ENCODE measurements at regions not wholly inside any gene's neighbourhood (a gene's known extent, or its start where the extent isn't known, plus 50 kb on each side); places are given as distances from the start of the nearest gene placed in this dataset.

DNA sequence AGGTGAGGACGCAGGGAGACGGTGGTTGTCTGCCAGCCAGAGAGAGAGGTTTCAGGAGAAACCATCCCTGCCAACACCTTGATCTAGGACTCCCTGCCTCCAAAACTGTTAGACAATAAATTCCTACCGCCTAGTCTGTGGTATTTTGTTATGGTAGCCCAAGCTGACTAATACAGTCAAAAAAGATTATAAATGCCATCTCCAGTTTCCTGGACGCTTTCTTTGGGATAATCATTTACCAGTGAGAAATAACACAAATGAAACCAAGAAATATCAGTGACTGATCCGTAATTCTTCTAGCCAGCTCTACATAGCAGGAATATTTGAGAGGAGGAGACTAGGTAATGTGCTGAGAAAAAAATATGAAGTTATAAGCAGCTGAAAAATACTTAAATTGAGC is 707.8 kb upstream of the LMCD1 start:
- no peak for DNase-seq (ENCODE audit: low spot score)

DNA sequence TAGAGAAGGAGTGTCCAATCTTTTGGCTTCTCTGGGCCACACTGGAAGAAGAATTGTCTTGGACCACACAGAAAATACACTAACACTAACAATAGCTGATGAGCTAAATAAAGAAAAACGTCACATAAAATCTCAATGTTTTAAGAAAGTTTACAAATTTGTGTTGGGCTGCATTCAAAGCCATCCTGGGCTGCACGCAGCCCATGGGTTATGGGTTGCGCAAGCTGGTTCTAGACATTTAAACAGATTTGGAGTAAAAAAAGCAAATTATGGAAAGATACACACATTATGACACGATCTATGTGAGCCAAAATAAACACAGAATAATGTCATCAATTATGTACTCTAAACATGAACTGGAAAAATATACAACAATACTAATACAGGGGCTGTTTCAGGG is 703.3 kb upstream of the LMCD1 start:
- DNase-seq (ENCODE audit: low spot score), result no peak

GRCh38 chr3:7800006-7800780 is 701.4 kb upstream of the LMCD1 start:
- no peak for DNase-seq (ENCODE audit: low spot score)

DNA sequence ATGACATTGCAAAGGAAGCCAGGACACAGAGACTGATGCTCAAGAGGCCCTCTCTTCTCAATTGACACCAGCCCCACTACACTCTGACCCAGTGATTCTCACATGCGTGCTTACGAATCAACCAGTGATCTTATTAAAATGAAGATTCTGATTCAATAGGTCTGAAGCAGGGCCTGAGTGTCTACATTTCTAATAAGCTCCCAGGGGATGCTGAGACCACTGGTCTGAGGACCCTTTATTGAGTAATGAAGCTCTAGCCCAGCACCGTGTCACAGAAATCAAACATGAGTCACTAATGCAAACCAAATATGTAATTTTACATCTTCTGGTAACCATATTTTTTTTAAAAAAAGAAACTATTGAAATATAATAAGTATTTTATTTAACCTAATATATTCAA is 689.1 kb upstream of the LMCD1 start:
- DNase-seq (ENCODE audit: low spot score), result no peak

DNA sequence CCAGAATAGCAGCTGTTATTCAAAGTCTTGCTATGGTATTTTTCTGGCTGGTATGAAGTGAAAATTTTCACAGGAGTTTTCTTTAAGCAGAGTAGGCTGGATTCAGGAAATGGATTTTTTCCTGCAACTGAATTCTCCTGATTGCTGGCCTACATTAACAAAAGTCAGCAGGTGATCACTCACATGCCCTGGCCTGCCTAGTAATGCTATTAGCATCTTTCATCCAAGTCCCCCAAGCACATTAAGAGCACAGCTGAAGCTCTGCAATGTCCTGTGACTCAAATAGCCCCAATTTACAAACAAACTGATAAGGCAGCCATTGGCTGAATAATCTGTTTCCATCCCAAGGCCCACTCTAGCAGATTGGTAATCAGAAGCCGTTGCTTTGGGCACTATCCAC is 688.3 kb upstream of the LMCD1 start:
- no peak for DNase-seq (ENCODE audit: low spot score)

DNA sequence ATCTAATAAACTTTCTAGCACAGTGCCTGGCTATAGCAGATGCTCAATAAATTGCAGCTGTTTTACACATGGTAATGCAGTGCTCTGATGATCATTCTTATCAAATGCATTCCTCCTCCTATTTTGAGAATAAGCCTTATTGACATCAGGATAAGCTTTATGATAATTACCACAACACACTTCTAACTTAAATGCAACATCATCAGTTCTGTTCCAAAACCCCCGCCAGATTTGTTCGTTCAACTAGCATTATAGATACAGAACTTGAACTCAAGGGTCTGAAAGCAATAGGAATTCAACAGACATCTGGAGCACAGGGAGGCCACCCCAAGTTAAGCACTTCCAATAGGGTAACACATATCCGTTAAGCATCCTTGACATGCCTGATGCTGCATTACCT is 684.4 kb upstream of the LMCD1 start:
- no peak for DNase-seq (ENCODE audit: low spot score)

GRCh38 chr3:7820969-7821368 is 680.7 kb upstream of the LMCD1 start:
- no peak for DNase-seq (ENCODE audit: low spot score)

- no peak for DNase-seq (ENCODE audit: low spot score)
These were observed 679.8 kb upstream of the LMCD1 start for GRCh38 chr3:7821858-7822257.

- DNase-seq (ENCODE audit: low spot score), result no peak
These were observed 660.2 kb upstream of the LMCD1 start for GRCh38 chr3:7841451-7841850.

- no peak for DNase-seq (ENCODE audit: low spot score)
These were observed 658.2 kb upstream of the LMCD1 start for GRCh38 chr3:7843441-7843840.

DNA sequence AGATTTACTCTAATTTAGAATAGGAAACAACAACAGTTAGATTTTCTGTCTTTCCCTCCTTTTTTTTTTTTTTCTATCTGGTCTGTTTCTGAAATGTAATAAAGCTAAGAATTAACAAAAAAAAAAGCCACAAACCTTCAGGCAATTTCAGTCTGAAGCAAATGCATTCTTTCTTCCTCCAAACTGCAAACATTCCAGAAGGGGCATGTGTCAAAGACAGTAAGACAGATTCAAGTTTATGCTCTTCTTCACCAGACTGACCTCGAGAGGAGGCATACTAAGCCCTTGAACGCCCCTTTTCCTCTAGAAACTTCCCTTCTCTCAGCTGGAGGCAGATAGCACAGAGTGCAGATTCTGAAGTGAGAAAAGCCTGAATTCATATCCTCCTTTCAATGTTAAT is 654.6 kb upstream of the LMCD1 start:
- DNase-seq (ENCODE audit: low spot score), result no peak

DNA sequence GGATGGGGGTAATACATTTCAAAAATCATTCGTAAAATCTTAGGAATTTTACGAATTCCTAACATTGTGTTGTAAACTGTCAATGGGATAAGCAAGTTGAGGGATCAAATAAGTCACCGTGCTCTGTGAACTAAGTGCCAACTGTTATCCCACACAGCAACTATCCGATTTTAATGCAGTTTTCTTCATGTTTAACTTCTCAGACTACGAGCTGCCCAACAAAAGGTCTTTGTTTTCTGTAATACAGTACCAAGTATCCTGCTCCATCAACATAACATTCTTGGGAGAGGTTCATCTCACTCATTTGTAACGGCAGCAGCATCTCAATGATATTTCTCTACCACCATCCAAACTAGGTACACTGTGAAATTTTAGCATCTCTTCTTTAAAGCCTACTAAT is 654.1 kb upstream of the LMCD1 start:
- DNase-seq (ENCODE audit: low spot score), result no peak

DNA sequence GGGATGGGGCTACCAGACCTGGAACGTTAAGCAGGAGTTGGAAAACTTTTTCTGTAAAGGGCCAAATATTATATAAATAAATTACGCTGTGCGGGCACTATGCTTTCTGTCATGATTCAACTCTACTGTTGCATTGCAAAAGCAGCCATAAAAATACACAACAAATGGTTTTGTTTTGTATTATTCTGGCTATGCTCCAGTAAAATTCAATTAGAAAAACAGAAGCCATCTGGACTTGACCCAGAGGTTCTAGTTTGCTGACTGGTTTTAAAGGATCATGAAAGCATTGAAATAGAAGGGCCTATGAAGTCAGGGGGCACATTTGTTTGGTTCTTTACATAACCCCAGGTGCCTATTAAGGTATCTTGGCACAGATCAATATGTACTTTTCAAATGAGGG is 647.4 kb upstream of the LMCD1 start:
- DNase-seq (ENCODE audit: low spot score), result no peak

DNA sequence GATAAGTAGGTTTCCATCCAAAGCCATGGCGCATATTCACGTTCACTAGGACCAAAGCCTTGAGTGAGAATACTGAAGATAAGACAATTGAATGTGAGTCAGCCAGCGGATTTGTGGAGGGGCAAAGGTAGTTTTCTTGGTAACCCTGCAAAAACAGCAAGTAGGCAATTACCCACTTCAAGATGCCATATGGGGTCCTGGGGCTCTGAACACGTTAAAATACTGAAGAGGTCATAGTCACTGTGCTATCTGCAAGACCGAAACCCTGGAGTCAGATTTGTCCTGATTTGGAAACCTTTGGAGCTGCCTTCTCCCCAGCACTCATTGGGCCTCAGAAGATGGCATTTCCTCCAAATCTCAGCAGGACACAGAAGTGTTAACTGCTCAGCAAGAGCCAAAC is 646.9 kb upstream of the LMCD1 start:
- no peak for DNase-seq (ENCODE audit: low spot score)

DNA sequence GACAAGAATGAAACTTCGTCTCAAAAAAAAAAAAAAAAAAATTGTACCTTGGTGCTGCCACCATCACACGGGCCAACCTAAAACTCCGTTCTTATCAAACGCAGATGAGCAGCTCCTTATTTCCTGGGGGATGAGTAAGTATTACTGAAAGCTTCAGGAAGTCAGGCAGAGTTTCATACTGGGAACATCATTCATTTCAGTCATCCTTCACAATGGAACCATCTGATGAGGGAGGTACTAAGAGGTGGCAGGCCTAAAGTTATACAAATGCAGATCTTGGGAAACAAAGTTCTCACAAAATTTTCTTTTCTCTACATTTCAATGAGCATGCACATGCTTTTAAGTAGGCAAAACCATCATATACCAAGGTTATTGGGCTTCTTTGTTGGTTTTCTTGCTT is 636.0 kb upstream of the LMCD1 start:
- DNase-seq (ENCODE audit: low spot score), result no peak

DNA sequence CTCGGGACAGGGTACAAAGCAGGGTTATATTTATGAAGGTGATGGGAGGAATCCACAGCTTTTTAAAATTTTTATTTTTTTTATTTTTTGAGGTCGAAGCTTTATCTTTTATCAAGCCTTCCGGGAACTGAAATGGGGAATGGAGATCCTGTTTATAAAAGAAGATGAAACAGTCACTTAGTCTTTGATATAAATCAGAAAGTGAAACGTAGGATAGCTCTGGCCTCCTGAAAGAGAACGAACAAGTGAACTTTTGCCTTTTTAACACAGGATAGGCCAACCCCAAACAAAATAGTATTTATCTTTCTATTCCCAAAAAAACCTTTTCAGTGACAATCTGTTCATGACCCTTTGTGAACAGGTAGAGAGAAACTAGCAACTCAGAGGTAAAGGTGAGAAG is 634.0 kb upstream of the LMCD1 start:
- DNase-seq (ENCODE audit: low spot score), result no peak

- no peak for DNase-seq (ENCODE audit: low spot score)
These were observed 630.5 kb upstream of the LMCD1 start for GRCh38 chr3:7871003-7871560.

DNA sequence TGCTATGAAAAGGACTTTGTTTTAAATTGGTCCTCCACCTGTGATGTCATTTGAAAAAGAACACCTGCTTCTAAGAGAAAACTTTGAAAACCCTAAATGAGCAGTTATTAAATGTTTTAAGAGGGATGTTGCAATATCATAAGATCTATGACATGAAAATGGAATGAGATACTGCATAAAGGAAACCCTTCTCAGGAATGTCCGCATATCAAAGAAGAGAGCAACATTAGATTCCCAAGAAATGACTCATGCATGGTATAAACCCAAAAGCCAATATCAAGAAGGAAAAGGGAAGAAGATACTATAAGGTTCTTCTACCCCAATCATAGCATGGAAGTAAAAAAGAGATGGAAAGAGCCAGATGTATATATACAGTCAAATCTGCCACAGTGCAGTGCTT is 627.5 kb upstream of the LMCD1 start:
- DNase-seq (ENCODE audit: low spot score), result no peak

- no peak for DNase-seq (ENCODE audit: low spot score)
These were observed 625.7 kb upstream of the LMCD1 start for GRCh38 chr3:7875925-7876324.

- no peak for DNase-seq (ENCODE audit: low spot score)
These were observed 624.8 kb upstream of the LMCD1 start for GRCh38 chr3:7876741-7877297.

- DNase-seq (ENCODE audit: low spot score), result no peak
These were observed 624.3 kb upstream of the LMCD1 start for GRCh38 chr3:7877312-7877711.

DNA sequence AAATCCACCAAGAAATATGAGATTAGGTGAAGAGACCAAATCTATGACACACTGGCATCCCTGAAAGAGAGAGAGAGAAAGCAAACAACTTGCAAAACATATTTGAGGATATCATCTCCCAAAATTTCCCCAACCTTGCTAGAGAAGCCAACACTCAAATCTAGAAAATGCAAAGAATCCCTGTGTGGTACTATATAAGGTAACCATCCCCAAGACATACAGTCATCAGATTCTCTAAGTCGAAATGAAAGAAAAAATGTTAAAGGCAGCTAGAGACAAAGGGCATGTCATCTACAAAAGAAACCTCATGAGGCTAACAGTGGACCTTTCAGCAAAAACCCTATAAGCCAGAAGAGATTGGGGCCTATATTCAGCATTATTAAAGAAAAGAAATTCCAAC is 622.1 kb upstream of the LMCD1 start:
- DNase-seq (ENCODE audit: low spot score), result no peak

DNA sequence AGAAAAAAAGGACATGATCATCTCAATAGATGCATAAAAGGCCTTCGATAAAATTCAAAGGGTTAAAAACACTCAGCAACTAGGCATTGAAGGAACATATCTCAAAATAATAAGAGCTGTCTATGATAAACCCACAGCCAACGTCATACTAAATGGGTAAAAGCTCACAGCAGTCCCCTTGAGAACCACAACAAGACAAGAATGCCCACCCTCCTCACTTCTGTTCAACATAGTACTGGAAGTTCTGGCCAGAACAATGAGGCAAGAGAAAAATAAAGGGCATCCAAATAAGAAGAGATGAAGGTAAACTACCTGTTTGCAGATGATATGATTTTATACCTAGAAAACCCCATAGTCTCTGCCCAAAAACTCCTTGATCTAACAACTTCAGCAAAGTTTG is 619.7 kb upstream of the LMCD1 start:
- DNase-seq (ENCODE audit: low spot score), result no peak

DNA sequence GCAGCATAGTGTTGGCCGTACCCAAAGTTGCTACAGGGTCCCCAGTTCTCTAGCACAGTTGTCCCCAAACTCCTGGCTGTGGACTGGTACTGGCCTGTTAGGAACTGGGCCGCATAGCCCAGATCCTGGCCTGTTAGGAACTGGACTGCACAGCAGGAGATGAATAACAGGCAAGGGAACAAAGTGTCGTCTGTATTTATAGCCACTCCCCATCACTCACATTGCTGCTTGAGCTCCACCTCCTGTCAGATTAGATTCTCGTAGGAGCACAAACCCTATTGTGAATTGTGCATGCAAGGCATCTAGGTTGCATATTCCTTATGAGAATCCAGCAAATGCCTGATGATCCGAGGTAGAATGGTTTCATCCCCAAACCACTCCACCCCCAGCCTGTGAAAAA is 604.0 kb upstream of the LMCD1 start:
- DNase-seq (ENCODE audit: low spot score), result no peak

All from ecto neural progenitor cell (in vitro differentiated cells).